HUDEP-2 (cell line): ENCODE measurements at regions not wholly inside any gene's neighbourhood (a gene's known extent, or its start where the extent isn't known, plus 50 kb on each side); places are given as distances from the start of the nearest gene placed in this dataset.
"Not testable (repeated sequence)": the region's sequence is repeated elsewhere in the genome, so short reads cannot be mapped to it uniquely, and the experiment has no call there.

Experiments
- DNase-seq, 76 experiments: peaks; one replicate each; lab custom pipeline; 2025; ENCODE audit not compliant: unreplicated experiment in 76 of 76; lab: John Stamatoyannopoulos, UW

DNA sequence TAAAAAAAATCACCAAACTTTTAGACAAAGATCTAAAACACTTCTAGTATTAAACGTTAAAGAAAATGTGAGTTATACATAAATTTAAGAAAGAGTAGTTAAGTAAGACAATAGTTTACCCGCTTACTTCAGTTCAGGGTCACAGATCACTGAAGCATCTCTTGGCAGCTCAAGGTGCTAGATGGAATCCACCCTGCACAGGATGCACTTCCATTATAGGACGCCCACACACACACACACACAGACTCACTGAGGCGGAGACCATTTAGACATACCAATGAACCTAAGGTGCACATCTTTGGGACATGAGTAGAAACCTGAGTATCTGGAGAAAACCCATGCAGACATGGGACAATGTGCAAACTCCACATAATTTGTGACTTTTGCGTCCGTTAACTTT is 630.6 kb upstream of the ZNF804A start:
- no peak for DNase-seq

DNA sequence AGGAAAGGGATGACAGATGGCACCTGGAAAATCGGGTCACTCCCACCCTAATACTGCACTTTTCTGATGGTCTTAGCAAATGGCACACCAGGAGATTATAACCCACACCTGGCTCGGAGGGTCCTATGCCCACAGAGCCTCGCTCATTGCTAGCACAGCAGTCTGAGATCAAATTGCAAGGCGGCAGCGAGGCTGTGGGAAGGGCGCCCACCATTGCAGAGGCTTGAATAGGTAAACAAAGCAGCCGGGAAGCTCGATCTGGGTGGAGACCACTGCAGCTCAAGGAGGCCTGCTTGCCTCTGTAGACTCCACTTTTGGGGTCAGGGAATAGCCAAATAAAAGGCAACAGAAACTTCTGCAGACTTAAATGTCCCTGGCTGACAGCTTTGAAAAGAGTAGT is 622.7 kb upstream of the ZNF804A start:
- DNase-seq: not testable (repeated sequence)

- no peak for DNase-seq
Measured at GRCh38 chr2:183984871-183985270, 613.5 kb upstream of the ZNF804A start.

DNA sequence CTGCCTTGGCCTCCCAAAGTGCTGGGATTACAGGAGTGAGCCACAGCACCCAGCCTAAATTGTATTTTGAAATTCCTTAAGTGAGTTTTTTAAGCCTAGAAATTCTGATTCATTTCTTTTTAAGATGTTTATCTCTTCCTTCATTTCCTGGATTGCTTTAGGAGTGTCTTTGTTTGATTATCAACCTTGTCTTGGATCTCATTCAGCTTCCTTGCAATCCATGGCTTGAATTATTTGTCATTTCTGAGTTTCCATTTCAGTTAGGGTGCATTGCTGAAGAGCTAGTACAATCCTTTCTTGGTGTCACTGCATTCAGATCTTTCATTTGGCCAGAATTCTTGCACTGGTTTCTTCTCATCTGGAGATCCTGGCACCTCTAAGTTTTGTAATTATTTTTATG is 606.4 kb upstream of the ZNF804A start:
- no peak for DNase-seq

GRCh38 chr2:183993052-183993451 is 605.3 kb upstream of the ZNF804A start:
- DNase-seq: no peak

DNA sequence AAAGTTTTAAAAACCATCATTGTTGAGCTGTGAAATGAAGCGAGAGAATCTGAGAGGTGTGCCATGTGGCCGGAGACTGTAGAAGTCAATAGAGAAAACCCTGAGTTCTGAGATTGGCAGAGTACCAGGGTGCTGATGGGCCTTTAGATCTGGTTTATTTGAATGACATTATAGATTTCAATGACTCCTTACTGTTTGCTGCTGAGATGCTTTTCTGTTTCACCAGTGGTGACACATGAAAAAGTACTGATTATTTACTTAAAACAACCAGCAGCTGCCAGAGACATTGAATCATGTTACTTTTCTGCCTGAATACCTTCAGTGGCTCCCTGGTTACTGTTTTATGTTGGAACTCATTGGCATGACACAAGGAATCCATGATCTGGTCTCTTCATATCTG is 602.7 kb upstream of the ZNF804A start:
- DNase-seq: no peak

- DNase-seq: no peak
Measured at GRCh38 chr2:183996825-183997793, 601.2 kb upstream of the ZNF804A start.

DNA sequence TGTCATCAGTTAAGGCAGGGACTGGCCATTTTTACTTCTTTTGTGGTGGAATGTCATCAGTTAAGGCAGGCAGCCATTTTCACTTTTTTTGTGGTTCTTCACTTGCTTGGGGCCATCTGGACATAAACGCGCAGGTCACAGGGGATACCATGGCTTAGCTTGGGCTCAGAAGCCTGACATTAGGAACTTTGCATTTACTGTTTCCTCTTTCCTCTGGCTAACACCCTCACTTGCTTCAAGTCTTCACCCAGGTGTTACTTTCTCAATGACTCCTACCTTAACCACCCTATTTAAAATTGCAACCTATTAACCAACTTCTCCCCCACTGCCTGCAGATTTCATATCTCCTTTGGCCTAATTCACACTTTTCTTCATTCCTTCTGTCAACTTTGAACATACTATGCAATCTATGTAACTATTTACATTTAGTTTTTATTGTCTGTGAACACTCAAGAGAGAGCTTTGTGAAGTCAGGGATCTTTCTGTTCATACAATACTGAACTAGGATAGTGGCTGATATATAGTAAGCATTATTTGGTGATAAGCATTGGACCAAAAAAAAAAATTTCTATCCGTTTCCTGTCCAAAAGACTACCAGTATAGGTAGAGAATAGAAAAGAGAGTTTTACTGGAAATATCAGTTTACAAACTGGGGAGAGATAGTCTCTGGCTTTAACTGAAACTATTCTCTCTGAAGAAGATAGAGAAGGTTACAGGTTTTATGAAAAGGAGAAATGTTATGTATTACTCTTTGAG is 600.1 kb upstream of the ZNF804A start:
- DNase-seq: no peak

DNA sequence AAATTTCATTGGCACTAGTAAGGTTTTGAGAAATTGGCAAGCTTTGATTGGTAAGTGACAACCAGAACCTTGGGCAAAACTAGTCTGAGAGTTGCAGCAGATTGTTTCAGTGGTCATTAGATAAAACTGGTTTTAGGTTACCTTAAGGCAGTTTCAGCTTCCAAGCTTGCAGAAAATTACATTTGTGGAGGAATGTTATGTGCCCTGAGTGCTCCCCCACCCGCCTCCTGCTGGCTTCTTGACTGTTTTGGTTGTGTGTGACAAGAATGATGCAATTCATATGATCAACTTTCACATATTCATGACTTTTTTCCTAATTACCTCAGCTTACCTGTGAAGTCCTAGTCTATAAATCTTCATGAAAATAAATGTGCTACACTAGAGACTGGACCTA is 599.5 kb upstream of the ZNF804A start:
- no peak for DNase-seq

DNA sequence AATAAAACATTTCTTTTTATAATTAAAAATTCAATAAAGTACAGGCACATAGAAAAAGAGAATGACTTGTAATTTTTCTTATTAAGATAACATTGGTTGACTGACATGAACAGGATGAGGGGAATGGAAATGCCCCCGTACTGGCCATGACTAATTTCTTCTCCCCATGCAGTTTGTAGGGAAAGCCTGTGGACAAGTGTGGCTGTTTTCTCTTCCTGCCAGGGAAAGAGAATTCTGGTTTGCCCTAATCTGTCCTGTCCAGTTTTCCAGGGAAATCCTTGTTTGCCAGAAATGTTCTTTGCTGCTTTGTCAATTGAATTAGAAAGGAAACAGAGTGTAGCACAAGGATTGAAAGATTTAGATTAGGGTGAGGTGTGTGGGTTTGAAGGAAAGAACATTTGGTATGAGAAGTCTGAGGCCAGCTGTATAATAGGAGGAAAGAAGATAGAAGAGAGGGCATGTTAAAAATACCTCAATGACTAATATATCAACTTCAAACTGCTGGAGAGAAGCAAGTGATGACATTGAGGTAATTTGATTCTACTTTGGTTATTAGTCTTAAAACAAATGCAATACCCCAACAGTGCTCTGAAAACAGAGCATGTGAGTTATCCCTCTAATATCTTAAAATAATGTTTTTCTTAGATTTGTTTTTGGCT is 593.9 kb upstream of the ZNF804A start:
- no peak for DNase-seq

GRCh38 chr2:184004948-184005672 is 593.2 kb upstream of the ZNF804A start:
- no peak for DNase-seq

DNA sequence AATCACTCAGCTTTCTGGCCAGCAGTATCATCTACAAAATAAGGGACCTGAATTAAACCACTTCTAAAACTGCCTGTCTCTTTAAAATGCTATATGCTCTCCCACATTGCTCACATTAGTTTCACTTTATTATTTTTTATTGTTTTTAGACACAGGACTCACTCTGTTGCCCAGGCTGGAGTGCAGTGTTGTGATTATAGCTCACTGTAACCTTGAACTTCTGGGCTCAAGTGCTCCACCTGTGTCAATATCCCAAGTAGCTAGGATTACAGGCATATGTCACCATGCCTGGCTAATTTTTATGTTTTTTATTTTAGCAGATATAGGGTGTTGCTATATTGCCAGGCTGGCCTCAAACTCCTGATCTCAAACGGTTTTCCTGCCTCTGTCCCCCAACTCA is 591.3 kb upstream of the ZNF804A start:
- DNase-seq: no peak

- DNase-seq: no peak
Measured at GRCh38 chr2:184026961-184027360, 571.4 kb upstream of the ZNF804A start.

GRCh38 chr2:184030245-184030644 is 568.1 kb upstream of the ZNF804A start:
- no peak for DNase-seq

GRCh38 chr2:184030989-184031388 is 567.3 kb upstream of the ZNF804A start:
- DNase-seq: no peak

GRCh38 chr2:184031402-184032147 is 566.8 kb upstream of the ZNF804A start:
- no peak for DNase-seq

DNA sequence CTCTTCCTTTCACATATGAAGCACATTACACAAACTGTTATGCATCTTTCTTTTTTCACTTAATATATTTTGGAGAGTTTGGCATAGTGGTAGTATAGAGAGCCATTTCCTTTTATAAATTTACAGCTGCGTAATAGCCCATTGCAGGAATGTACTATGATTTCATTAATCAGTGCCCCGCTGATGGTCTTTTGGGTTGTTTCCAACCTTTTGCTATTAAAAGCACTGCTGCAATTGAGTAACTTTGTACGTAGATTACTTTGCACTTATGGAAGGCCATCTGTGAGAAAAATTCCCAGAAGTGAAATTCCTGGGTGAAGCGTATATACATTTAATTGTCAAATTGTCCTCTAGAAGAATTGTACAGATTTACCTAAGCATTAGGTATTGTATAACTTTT is 565.3 kb upstream of the ZNF804A start:
- no peak for DNase-seq

- no peak for DNase-seq
Measured at GRCh38 chr2:184037273-184037672, 561.1 kb upstream of the ZNF804A start.

GRCh38 chr2:184039493-184039892 is 558.8 kb upstream of the ZNF804A start:
- no peak for DNase-seq

- no peak for DNase-seq
Measured at GRCh38 chr2:184040230-184040629, 558.1 kb upstream of the ZNF804A start.
